ENCODE measurements at regions not wholly inside any gene's neighbourhood (a gene's known extent, or its start where the extent isn't known, plus 50 kb on each side); places are given as distances from the start of the nearest gene placed in this dataset.

DNA sequence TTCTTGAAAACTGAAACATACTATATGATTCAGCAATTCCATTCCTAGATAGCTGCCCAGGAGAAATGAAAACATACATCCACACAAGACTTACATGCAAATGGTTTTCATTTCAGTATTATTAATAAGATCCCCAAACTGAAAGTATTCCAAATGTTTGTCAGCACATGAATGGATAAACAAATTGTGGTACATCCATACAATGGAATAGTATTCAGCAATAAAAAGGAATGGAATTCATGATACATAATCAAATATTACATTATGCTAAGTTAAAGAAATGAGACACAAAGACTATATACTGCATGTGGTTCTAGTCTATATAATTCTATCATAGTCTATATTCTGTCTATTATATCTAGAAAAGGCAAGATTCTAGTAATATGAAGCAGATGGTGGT is 152.4 kb upstream of the KIT start:
- TF ChIP-seq CTCF (IDR thresholded peaks at IDR 0.05), result no peak
- no peak for TF ChIP-seq EZH2 (IDR thresholded peaks at IDR 0.05; ENCODE audit: borderline replicate concordance, insufficient read depth, low read depth, low read length, poor library complexity, severe bottlenecking)

Measured in B cell (primary cell).